Smooth muscle cell (in vitro differentiated cells): ENCODE measurements at regions not wholly inside any gene's neighbourhood (a gene's known extent, or its start where the extent isn't known, plus 50 kb on each side); places are given as distances from the start of the nearest gene placed in this dataset.

ENCODE experiments used
- DNase-seq: peaks from one replicate; lab custom pipeline; 2025; ENCODE audit not compliant: unreplicated experiment; lab: John Stamatoyannopoulos, UW
- H2AFZ ChIP-seq: fragments of 200-600 bp; sonication (generic); 2 replicates; pipeline ENCODE4 v1.6.0; 2016; ENCODE audit warnings: antibody characterized with exemption, low read depth, mild to moderate bottlenecking
- H3F3A ChIP-seq: fragments of 200-600 bp; sonication (generic); 2 replicates; pipeline ENCODE4 v1.6.0; 2017; ENCODE audit warnings: antibody characterized with exemption, low read depth
- H3K27ac ChIP-seq: fragments of 200-600 bp; sonication (generic); 2 replicates; pipeline ENCODE4 v1.5.1; 2016; ENCODE audit warnings: low read depth, mild to moderate bottlenecking
- H3K27me3 ChIP-seq: fragments of 200-600 bp; sonication (generic); 2 replicates; pipeline ENCODE4 v1.6.1; 2016; ENCODE audit warnings: low read depth, mild to moderate bottlenecking
- H3K36me3 ChIP-seq: fragments of 200-600 bp; sonication (generic); 2 replicates; pipeline ENCODE4 v1.5.1; 2016; ENCODE audit warnings: low read depth
- H3K4me1 ChIP-seq: fragments of 200-600 bp; sonication (generic); 2 replicates; pipeline ENCODE4 v1.5.1; 2016; ENCODE audit warnings: low read depth
- H3K4me2 ChIP-seq: fragments of 200-600 bp; sonication (generic); 2 replicates; pipeline ENCODE4 v1.6.0; 2016; ENCODE audit warnings: mild to moderate bottlenecking
- H3K4me3 ChIP-seq: fragments of 200-600 bp; sonication (generic); 2 replicates; pipeline ENCODE4 v1.5.1; 2016; ENCODE audit warnings: mild to moderate bottlenecking
- H3K79me2 ChIP-seq: fragments of 200-600 bp; sonication (generic); 2 replicates; pipeline ENCODE4 v1.6.0; 2016; ENCODE audit warnings: low read depth, mild to moderate bottlenecking
- H3K9ac ChIP-seq: fragments of 200-600 bp; sonication (generic); 2 replicates; pipeline ENCODE4 v1.6.0; 2016; ENCODE audit warnings: low read depth
- H3K9me3 ChIP-seq: fragments of 200-600 bp; sonication (generic); replicated peaks from 2 replicates; pipeline ENCODE4 v1.5.1; 2016; ENCODE audit warnings: low read depth
- H4K20me1 ChIP-seq: fragments of 200-600 bp; sonication (generic); 2 replicates; pipeline ENCODE4 v1.6.0; 2016; ENCODE audit warnings: low read depth
- WGBS: methylation state at CpG from one replicate; pipeline ENCODE4 v1.1.7; 2016; ENCODE audit warnings: low lambda C conversion rate; 5-methylcytosine and 5-hydroxymethylcytosine counted together
- TF ChIP-seq, protein P1 (sequence below): fragments of 200-600 bp; sonication (generic); IDR thresholded peaks from 2 replicates; pipeline ENCODE4 v1.5.1; 2017; ENCODE audit warnings: borderline replicate concordance, mild to moderate bottlenecking, antibody characterized with exemption; ENCODE audit not compliant: insufficient read depth, poor library complexity, severe bottlenecking

DNA sequence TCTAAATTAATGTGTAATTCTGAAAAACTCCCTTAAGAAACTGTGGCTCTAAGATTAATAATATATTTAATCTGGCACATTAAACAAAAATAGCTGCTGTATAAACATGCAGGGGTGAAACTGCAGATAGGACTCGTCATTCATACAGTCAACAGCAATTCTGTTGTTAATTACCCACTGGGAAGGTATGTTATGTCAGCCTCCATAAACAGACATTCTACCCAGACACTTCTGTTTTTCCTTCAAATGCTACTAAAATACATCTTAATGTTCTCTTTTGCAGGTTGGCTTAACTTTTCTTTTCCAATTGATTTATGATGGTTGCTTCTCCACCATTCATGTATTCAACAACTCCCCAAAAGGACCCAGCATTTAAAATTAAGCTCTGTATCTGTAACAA, 165.6 kb downstream of the SIPA1L2 start:
- no peaks in the 10 kb centered on the region for H3F3A ChIP-seq
- peaks cover 4% of the 10 kb centered on the region for H3K36me3 ChIP-seq
- H3K27me3 ChIP-seq = no peaks in the 10 kb centered on the region
- H4K20me1 ChIP-seq = peaks cover 20% of the 10 kb centered on the region
- DNase-seq = no peak
- no peak overlapping the region for H2AFZ ChIP-seq
- no peaks in the 10 kb centered on the region for H3K9me3 ChIP-seq
- no peak overlapping the region for H3K4me3 ChIP-seq
- WGBS = 53% methylated on average over 1 of the region's 1 CpG
- H3K9ac ChIP-seq = no peak overlapping the region
- H3K4me1 ChIP-seq = no peaks in the 10 kb centered on the region
- TF ChIP-seq, protein P1, sequence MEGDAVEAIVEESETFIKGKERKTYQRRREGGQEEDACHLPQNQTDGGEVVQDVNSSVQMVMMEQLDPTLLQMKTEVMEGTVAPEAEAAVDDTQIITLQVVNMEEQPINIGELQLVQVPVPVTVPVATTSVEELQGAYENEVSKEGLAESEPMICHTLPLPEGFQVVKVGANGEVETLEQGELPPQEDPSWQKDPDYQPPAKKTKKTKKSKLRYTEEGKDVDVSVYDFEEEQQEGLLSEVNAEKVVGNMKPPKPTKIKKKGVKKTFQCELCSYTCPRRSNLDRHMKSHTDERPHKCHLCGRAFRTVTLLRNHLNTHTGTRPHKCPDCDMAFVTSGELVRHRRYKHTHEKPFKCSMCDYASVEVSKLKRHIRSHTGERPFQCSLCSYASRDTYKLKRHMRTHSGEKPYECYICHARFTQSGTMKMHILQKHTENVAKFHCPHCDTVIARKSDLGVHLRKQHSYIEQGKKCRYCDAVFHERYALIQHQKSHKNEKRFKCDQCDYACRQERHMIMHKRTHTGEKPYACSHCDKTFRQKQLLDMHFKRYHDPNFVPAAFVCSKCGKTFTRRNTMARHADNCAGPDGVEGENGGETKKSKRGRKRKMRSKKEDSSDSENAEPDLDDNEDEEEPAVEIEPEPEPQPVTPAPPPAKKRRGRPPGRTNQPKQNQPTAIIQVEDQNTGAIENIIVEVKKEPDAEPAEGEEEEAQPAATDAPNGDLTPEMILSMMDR = no peak
- no peak overlapping the region for H3K4me2 ChIP-seq
- peak overlapping the region; percentile 27 for H3K27ac ChIP-seq
- H3K79me2 ChIP-seq = peaks cover 48% of the 10 kb centered on the region

GRCh38 chr1:232463225-232463624, 166.7 kb downstream of the SIPA1L2 start:
- Histone ChIP-seq H3K4me3 (no peak overlapping the region), H3K9ac (no peak overlapping the region), H2AFZ (no peak overlapping the region), H3K27me3 (no peaks in the 10 kb centered on the region), H4K20me1 (peaks cover 20% of the 10 kb centered on the region), H3K4me1 (no peaks in the 10 kb centered on the region), H3K36me3 (no peaks in the 10 kb centered on the region), H3K79me2 (peaks cover 44% of the 10 kb centered on the region), H3K9me3 (no peaks in the 10 kb centered on the region), H3F3A (no peaks in the 10 kb centered on the region), H3K27ac (peak overlapping the region; percentile 45), H3K4me2 (no peak overlapping the region)
- DNase-seq = no peak
- TF ChIP-seq, protein P1 = no peak
- 63% methylated on average over 3 of the region's 3 CpGs for WGBS

DNA sequence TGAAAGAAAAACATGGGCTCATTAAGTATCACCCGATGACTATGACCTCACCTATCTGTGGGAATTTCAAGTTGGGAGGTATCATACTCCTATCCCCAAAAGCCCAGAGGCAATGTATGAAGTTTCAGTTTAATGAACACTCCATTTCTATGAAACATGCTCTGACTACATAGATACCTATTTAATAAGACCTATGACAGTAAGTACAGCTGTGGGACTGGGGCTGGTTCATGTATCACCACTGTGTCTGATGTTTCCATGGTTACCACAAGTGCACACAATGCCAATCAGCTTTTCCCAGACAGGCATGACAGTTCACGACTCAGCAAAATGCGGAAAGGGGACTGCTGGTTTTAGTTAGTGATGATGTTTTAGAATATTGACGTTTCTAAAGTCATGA, 167.7 kb downstream of the SIPA1L2 start:
- Histone ChIP-seq H3K27me3 (no peaks in the 10 kb centered on the region), H3K79me2 (peaks cover 54% of the 10 kb centered on the region), H3K9me3 (no peaks in the 10 kb centered on the region), H3K9ac (no peak overlapping the region), H2AFZ (no peak overlapping the region), H4K20me1 (peaks cover 20% of the 10 kb centered on the region), H3K36me3 (no peaks in the 10 kb centered on the region), H3K4me1 (no peaks in the 10 kb centered on the region), H3K4me2 (no peak overlapping the region), H3K27ac (peak overlapping the region; percentile 45), H3K4me3 (no peak overlapping the region), H3F3A (no peaks in the 10 kb centered on the region)
- DNase-seq = no peak
- WGBS = 90% methylated on average over 4 of the region's 4 CpGs
- TF ChIP-seq, protein P1 = no peak

GRCh38 chr1:232459826-232460225, 170.1 kb downstream of the SIPA1L2 start:
- no peaks in the 10 kb centered on the region for H3F3A ChIP-seq
- H4K20me1 ChIP-seq = peaks cover 20% of the 10 kb centered on the region
- no peak overlapping the region for H3K4me3 ChIP-seq
- TF ChIP-seq, protein P1 = no peak
- no peaks in the 10 kb centered on the region for H3K27me3 ChIP-seq
- H3K36me3 ChIP-seq = no peaks in the 10 kb centered on the region
- no peak overlapping the region for H3K4me2 ChIP-seq
- H3K4me1 ChIP-seq = no peaks in the 10 kb centered on the region
- H3K9ac ChIP-seq = no peak overlapping the region
- H3K9me3 ChIP-seq = no peaks in the 10 kb centered on the region
- peak overlapping the region; percentile 58 for H3K27ac ChIP-seq
- no peak for DNase-seq
- H2AFZ ChIP-seq = no peak overlapping the region
- 40% methylated on average over 3 of the region's 3 CpGs for WGBS
- peaks cover 68% of the 10 kb centered on the region for H3K79me2 ChIP-seq
